ENCODE measurements at regions not wholly inside any gene's neighbourhood (a gene's known extent, or its start where the extent isn't known, plus 50 kb on each side); places are given as distances from the start of the nearest gene placed in this dataset.

DNA sequence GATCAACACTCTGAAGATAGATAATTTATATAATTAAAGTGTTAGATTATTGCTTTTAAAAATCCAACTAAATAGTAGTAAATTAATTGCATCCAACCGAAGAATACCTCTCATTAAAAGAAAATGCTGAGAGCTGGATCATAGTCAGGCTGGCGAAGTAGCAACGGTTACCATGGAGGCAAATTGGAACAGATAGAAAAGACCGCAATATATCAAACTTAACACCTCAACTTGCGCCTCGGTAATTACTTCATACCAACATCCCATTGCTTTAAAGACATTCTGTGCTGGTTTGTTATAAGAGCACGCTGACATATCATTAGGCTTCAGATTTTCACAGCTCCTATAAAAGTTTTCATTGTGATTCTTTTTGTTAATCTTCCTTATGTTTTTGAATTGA lies 183.8 kb upstream of the ZC3H15 start:
- TF ChIP-seq, protein P1, sequence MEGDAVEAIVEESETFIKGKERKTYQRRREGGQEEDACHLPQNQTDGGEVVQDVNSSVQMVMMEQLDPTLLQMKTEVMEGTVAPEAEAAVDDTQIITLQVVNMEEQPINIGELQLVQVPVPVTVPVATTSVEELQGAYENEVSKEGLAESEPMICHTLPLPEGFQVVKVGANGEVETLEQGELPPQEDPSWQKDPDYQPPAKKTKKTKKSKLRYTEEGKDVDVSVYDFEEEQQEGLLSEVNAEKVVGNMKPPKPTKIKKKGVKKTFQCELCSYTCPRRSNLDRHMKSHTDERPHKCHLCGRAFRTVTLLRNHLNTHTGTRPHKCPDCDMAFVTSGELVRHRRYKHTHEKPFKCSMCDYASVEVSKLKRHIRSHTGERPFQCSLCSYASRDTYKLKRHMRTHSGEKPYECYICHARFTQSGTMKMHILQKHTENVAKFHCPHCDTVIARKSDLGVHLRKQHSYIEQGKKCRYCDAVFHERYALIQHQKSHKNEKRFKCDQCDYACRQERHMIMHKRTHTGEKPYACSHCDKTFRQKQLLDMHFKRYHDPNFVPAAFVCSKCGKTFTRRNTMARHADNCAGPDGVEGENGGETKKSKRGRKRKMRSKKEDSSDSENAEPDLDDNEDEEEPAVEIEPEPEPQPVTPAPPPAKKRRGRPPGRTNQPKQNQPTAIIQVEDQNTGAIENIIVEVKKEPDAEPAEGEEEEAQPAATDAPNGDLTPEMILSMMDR (IDR thresholded peaks at IDR 0.05; ENCODE audit: extremely low read depth in 1 of 2, insufficient read depth in 1 of 2, low read depth in 1 of 2, low read length in 2 of 2), result no peak
- no peak for TF ChIP-seq POLR2A (IDR thresholded peaks at IDR 0.05; ENCODE audit: low read depth, low read length)
- no peak for TF ChIP-seq EZH2 (IDR thresholded peaks at IDR 0.05; ENCODE audit: borderline replicate concordance, low read depth, low read length, severe bottlenecking)

Measured in endothelial cell of umbilical vein (primary cell).